Right atrium auricular region (tissue), 2 donors: ENCODE measurements at regions not wholly inside any gene's neighbourhood (a gene's known extent, or its start where the extent isn't known, plus 50 kb on each side); places are given as distances from the start of the nearest gene placed in this dataset.
"Not testable (repeated sequence)": the region's sequence is repeated elsewhere in the genome, so short reads cannot be mapped to it uniquely, and the experiment has no call there.

ENCODE experiments used
- DNase-seq: peaks from one replicate; pipeline ENCODE4 v3.0.0-alpha.2; 2019; ENCODE audit warnings: low spot score
- H3K27ac ChIP-seq, 2 donors: fragments of 200-600 bp; sonication (generic); 1 replicate in 1 of 2; 2 replicates in 1 of 2; pipeline ENCODE4 v1.5.1; 2016 to 2019
- H3K27me3 ChIP-seq, 2 donors: fragments of 200-600 bp; sonication (generic); one replicate each; pipeline versions ENCODE4 v1.5.1 to v1.6.0; 2017 to 2019
- H3K36me3 ChIP-seq: fragments of 200-600 bp; sonication (generic); one replicate; pipeline ENCODE4 v1.5.1; 2016
- H3K4me1 ChIP-seq, 2 donors: fragments of 200-600 bp; sonication (generic); one replicate each; pipeline versions ENCODE4 v1.5.1 to v1.6.0; 2017 to 2019
- H3K4me3 ChIP-seq, 2 donors: fragments of 200-600 bp; sonication (generic); 1 replicate in 1 of 2; 2 replicates in 1 of 2; pipeline ENCODE4 v1.5.1; 2017 to 2019; ENCODE audit warnings: mild to moderate bottlenecking in 1 of 2, moderate library complexity in 1 of 2
- H3K9me3 ChIP-seq, 2 donors: fragments of 200-600 bp; sonication (generic); one replicate each; pipeline ENCODE4 v1.5.1; 2019
- TF ChIP-seq, protein P1 (sequence below), 2 donors: fragments of 200-600 bp; sonication (generic); IDR thresholded peaks; one replicate each; pipeline ENCODE4 v1.5.1; 2019; ENCODE audit warnings: antibody characterized with exemption in 2 of 2

DNA sequence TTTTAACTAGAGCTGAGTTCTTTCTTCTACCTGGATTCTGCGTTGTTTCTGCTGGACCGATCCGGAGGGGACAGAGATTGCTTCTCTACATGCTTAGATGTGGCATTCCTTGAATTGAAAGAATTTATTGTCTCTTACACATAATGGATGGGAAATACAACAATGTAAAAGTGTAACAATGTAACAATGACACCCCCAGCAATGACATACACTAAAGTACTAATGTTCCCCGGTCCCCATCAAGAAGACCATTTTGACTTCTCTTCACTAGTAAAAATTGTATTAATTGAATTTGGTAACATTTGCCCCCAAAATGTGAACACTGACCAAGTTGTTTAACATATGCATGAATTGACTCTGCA is 760.2 kb downstream of the TAF11L14 start:
- no peaks in the 10 kb centered on the region for H3K27me3 ChIP-seq
- TF ChIP-seq, protein P1, sequence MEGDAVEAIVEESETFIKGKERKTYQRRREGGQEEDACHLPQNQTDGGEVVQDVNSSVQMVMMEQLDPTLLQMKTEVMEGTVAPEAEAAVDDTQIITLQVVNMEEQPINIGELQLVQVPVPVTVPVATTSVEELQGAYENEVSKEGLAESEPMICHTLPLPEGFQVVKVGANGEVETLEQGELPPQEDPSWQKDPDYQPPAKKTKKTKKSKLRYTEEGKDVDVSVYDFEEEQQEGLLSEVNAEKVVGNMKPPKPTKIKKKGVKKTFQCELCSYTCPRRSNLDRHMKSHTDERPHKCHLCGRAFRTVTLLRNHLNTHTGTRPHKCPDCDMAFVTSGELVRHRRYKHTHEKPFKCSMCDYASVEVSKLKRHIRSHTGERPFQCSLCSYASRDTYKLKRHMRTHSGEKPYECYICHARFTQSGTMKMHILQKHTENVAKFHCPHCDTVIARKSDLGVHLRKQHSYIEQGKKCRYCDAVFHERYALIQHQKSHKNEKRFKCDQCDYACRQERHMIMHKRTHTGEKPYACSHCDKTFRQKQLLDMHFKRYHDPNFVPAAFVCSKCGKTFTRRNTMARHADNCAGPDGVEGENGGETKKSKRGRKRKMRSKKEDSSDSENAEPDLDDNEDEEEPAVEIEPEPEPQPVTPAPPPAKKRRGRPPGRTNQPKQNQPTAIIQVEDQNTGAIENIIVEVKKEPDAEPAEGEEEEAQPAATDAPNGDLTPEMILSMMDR (IDR thresholded peaks at IDR 0.05), result no peak
- H3K36me3 ChIP-seq, result no peaks in the 10 kb centered on the region
- H3K9me3 ChIP-seq, result no peaks in the 10 kb centered on the region
- H3K27ac ChIP-seq, result no peak overlapping the region
- no peak for DNase-seq
- no peak overlapping the region for H3K4me3 ChIP-seq
- no peaks in the 10 kb centered on the region for H3K4me1 ChIP-seq

DNA sequence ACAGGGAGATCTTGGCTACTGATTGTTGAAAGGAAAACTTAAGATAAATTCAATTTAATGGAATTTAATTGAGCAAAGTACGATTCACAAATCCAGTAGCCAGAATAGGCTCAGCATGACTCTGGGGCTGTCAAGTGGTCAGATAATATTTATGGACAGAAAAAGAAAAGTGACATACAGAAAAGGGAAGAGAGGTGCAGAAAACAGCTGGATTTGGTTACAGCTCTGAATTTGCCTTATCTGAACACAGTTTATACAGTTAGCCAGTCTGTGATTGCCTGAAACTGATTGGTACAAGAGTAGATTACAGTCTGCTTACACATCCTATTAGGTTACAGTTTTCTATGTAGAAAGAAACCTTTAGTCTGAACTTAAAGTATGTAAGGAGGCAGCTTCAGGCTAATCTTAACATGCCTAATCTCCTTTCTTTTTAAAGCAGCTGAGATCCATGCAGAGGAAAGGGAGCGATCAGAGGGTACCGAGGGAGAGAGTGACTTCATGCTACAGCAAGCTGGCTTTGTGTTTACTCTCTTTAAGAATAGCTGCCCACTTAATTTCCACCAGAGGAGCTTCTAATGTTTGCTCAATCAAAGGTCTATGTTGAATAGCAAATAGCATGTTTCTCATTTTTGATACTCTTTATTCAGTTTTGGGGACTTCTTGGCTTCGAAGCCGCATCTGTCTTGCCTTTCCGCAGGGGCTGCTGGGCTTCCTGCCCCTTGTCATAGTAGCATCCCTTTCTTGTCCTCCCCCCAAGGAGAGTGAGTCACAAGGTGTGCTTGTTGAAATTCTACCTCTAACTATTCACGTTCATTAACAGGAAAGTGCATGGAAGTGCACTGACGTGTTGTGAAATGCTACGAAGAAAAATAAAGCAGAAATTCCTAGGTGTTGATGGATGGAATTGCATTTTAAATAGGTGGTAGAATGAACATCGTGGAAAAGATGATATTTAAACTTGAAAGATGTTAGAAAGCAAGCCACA is 761.2 kb downstream of the TAF11L14 start:
- Histone ChIP-seq H3K4me3 (no peak overlapping the region), H3K27me3 (no peaks in the 10 kb centered on the region), H3K4me1 (no peaks in the 10 kb centered on the region), H3K9me3 (no peaks in the 10 kb centered on the region), H3K27ac (no peak overlapping the region), H3K36me3 (no peaks in the 10 kb centered on the region)
- TF ChIP-seq, protein P1 (IDR thresholded peaks at IDR 0.05), result no peak
- DNase-seq, result no peak

DNA sequence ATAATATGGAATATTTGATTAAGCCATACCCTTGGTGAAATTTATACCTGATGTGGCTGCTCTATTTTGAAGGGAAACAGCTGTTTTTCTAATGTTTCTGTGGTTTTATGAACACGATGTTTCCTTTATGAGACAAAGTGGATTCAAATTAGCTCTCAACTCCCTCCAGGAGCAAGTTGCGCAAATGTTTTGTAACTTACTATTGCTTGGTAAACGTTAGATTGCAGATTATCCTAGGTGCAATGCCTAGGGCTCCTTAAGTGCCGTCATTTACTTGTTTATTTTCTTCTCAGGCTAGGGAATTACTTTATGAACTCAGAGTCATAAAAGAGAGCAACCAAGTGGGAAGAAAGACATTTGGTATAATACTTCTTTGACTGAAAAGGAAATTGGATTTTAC is 763.1 kb downstream of the TAF11L14 start:
- no peaks in the 10 kb centered on the region for H3K4me1 ChIP-seq
- no peak for DNase-seq
- H3K27ac ChIP-seq, result no peak overlapping the region
- H3K27me3 ChIP-seq, result no peaks in the 10 kb centered on the region
- TF ChIP-seq, protein P1 (IDR thresholded peaks at IDR 0.05), result no peak
- H3K4me3 ChIP-seq, result no peak overlapping the region
- no peaks in the 10 kb centered on the region for H3K9me3 ChIP-seq
- no peaks in the 10 kb centered on the region for H3K36me3 ChIP-seq

DNA sequence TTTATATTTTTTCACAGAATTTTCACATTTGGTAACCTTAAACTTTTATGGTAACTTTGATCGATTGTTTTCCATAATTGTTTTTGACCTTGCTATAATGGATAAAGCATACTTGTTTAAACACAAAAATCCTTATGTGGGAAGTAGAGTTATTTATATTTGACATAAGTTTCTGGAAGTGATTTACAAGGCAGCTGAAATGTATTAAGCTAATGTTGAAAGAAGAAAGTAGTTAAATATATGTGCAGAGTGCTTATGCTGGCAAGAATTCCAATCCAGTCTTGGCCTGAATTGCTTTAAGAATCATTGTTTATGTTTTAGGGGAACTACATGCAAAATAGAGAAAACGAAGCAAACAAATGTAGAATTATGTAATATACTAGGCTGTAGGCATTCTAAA is 763.6 kb downstream of the TAF11L14 start:
- TF ChIP-seq, protein P1 (IDR thresholded peaks at IDR 0.05), result no peak

DNA sequence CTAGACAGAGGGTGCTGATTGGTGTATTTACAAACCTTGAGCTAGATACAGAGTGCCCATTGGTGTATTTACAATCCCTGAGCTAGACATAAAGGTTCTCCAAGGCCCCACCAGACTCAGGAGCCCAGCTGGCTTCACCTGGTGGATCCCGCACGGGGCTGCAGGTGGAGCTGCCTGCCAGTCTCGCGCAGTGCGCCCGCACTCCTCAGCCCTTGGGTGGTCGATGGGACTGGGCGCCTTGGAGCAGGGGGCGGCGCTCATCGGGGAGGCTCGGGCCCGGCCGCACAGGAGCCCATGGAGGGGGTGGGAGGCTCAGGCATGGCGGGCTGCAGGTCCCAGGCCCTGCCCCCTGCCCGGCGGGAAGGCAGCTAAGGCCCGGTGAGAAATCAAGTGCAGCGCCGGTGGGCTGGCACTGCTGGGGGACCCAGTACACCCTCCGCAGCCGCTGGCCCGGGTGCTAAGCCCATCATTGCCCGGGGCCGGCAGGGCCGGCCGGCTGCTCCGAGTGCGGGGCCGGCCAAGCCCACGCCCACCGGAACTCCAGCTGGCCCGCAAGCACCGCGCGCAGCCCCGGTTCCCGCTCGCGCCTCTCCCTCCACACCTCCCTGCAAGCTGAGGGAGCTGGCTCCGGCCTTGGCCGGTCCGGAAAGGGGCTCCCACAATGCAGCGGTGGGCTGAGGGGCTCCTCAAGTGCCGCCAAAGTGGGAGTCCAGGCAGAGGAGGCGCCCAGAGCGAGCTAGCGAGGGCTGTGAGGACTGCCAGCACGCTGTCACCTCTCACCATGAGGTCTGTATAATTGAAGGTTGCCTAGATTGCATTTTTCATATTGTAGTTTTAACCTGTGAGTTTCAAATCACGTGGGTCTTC is 765.4 kb downstream of the TAF11L14 start:
- not testable (repeated sequence) for H3K4me3 ChIP-seq, H3K4me1 ChIP-seq, H3K27ac ChIP-seq, H3K9me3 ChIP-seq, DNase-seq, H3K36me3 ChIP-seq, H3K27me3 ChIP-seq

More for the DNA sequence above, 763.6 kb downstream of the TAF11L14 start:
- H3K9me3 ChIP-seq, result no peaks in the 10 kb centered on the region
- no peaks in the 10 kb centered on the region for H3K36me3 ChIP-seq
- H3K4me1 ChIP-seq, result no peaks in the 10 kb centered on the region
- H3K4me3 ChIP-seq, result no peak overlapping the region
- H3K27ac ChIP-seq, result no peak overlapping the region
- no peaks in the 10 kb centered on the region for H3K27me3 ChIP-seq
- DNase-seq, result no peak

DNA sequence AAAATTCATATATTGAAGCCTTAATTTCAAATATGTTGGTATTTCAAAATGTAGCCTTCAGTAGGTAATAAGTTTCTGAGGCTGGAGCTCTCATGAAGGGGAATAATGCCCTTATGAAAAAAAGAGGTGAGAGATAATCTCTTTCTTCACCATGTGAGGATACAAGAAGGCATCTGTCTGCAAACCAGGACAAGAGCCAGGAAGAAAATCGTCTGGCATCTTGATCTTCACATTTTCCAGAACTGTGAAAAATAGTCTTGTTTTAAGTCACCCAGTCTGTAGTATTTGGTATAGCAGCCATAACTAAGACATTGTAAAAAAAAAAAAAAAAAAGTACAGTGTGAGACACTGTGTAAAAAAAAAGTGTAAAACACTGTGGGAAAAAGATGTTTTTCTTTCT is 768.9 kb downstream of the TAF11L14 start:
- TF ChIP-seq, protein P1 (IDR thresholded peaks at IDR 0.05), result no peak
- DNase-seq, result no peak
- no peaks in the 10 kb centered on the region for H3K4me1 ChIP-seq

More for the DNA sequence above, 768.9 kb downstream of the TAF11L14 start:
- Histone ChIP-seq H3K4me3 (no peak overlapping the region), H3K36me3 (no peaks in the 10 kb centered on the region), H3K27ac (no peak overlapping the region), H3K27me3 (no peaks in the 10 kb centered on the region), H3K9me3 (no peaks in the 10 kb centered on the region)
